NCI-H526 (cell line): ENCODE measurements at regions not wholly inside any gene's neighbourhood (a gene's known extent, or its start where the extent isn't known, plus 50 kb on each side); places are given as distances from the start of the nearest gene placed in this dataset.
"Not testable (repeated sequence)": the region's sequence is repeated elsewhere in the genome, so short reads cannot be mapped to it uniquely, and the experiment has no call there.

Experiments used
- DNase-seq, 2 experiments: peaks; one replicate each; lab custom pipeline; 2025; lab: John Stamatoyannopoulos, UW

DNA sequence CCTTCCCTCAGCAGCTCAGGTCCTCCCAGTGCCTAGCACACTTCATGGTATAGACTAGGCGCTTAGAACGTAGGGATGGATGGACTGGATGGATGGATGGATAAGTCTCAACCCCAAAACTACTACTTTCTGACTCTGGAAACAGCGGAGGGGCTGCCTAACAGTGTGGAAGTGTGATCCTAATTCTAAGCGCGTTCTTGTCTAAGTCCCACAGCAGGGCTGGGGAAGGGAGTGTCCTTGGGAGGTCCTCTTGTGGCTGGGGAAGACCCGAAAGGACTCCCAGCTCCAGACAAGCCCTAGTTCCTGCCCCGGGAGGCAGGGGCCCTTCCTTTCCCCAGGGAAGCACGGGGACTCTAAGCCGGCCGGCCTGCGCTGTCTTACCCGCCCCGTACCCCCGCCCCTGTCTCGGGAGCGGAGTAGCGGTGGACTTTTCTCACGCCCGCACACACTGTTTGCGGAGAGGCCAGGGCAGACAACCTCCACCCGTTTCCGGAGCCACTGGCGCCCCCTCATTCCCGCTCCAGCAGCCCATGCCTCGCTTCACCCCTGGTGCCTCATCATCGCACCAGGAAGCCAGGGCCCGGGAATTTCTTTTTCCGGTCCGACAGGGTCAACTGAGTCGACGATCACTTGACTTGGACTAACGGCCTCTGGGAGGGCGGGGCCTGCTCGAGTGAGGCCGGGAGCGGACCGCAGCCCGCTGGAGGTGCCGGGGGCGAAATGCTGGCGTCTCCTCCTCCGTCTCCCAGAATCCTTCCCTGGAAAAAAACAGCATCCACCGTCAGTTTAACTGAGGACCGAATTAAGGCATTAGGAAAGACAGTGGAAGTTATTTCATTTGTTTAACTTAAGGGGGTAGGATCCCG is 133.3 kb downstream of the TBC1D2B start:
- peak in 1 of 2 experiments; percentile 23 for DNase-seq

DNA sequence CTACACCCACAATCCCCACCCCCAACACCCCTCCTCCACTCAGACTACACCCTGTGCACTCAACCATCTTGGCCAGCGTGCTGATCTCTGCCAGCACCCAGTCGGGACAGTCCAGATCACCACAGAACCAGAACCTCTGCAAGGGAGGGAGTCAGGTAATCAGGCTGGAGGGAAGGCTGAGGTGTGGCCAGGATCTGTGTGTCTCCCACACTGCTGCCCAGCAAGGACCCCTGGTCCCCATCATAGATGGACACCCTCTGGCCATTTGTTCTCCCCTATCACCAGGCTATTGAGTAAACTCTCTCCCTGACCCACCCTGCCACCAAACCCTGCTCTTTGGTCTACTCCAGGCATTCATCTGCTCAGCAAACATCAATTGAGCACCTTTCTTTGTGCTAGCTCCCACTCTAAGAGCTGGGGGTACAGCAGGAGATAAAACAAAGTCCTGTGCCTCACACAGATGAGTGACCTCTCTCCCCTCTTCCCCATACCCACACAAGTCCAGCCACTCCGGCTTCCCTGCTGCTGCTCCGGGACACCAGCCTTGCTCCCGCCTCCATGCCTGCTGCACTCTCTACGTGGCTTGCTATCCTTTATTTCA is 134.8 kb downstream of the TBC1D2B start:
- DNase-seq, result no peak

DNA sequence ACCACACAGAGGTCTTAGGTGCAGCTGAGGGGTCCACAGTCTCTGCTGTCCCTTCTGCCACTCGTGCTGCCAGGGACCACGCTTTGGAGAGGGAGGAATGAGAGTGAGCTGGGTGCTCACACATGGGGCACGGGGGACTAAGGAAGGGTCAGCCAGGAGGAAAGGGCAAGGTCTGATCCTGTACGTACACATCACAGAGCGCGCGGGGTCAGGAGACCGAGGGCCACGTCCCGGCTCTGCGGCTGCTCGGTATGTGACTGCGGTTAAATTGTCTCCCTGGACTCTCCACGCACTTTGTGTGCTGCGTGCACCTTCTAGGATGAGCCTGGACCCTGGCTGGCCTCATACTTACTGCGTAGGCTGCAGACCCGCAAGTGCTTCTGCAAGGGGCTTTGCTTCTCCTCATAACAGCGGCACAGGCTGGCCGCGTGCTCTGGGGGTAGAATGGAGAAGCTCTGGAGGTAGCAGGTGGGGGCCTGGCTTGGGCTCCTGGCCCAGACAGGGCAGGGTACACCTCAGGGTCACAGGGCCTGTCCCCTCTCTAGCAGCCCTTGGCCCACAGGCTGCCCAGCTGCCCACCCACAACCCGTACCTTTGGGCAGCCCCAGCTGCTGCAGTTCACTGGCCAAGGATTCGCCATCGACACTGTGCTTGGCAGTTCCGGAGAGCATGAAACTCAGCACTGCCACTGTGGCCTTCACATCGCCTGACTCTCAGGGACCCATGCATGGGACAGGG is 136.3 kb downstream of the TBC1D2B start:
- not testable (repeated sequence) for DNase-seq

DNA sequence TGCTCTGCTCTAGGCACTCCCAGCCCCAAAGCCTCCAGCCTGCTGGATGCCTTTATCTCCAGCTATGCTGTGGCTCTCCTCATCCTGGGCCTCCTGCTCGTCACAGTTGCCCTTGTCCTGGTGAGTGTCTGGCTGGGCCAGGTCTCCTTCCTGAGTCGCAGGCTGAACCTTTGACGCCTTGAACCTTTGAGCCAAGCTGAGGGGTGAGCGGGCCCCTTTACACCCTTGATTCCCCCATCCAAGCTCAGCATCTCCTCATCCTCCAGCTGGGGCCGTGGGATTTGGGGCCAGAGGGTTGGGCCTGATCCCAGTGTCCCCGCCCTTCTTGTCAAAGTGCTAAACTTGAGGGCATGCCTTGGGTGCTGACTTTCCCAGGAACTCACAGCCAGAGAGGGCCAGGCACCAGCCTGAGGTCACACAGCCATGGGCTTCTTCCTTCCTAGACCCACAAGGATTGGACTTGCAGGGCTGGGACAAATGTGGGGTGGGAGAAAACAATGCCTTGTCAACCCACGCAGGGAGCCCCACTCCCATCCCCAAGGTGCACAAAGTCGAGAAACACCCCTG is 137.0 kb downstream of the TBC1D2B start:
- no peak for DNase-seq

DNA sequence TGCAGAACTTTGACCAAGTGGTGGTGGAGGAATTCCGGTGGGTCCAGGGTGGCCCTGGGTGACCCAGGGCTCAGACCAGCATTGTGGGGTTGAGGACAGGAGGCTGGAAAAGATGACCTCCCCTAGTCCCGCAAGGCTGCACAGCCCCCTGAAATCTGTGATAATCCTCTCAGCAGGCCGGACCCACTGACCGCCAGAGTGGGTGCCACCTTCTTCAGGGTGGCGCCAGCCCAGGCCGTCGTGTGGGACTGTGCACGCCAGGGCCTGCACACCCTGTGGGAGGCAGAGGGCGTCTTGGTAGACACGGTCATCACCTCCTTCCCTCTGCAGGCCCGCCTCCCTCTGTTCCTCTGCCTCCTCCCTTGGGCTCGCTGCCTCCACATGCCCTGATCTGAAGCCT is 137.7 kb downstream of the TBC1D2B start:
- DNase-seq, result no peak

DNA sequence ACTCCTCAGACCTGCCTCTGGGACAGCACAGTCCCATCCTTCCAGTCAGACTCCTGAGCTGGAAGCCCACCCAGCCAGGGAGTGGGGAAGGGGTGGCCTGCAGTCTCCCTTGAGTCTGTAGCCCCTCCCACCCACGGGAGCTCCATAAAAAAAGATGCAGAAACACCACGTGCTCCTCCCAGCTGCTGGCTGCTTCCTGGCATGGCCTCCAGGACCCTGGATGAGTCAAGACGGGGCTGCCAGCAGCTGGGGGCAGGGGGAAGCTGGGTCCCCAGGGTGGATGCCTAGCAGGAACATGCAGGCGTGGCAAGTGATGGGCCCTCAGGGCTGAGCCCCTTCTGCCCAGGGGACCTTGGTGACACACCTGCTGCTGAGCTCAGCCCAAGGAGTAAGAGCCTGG is 138.5 kb downstream of the TBC1D2B start:
- DNase-seq, result not testable (repeated sequence)

DNA sequence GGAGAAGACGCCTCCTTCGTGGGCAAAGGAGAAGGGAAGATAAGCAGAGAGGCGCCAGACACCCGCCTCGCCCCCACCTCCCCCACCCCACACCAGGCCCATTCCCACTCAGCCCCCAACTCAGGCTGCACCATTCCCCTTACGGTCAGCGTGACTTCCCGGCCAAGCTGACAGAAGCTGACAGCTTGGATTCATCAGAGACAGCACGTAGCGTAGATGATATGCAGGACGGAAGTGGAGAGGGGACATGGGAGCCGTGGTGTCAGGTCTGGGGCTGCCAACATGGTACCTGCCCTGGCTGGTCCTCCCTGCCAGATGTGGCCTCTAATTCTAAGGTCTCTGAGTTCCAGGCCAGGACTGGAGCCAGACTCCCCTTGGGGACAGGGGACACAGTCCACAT is 139.0 kb downstream of the TBC1D2B start:
- DNase-seq, result not testable (repeated sequence)

DNA sequence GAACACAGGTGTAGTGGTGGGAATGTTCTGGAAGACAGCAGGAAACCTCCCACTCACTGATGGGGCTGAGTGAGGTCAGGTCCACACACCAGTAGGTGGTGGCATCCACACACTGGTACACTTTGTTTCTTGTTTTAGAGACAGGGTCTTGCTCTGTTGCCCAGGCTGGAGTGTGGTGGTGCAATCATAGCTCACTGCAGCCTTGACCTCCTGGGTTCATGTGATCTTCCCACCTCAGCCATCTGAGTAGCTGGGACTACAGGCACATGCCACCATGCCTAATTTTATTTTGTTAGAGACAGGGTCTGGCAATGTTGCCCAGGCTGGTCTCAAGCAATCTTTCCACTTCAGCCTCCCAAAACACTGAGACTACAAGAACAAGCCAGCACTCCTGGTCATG is 140.9 kb downstream of the TBC1D2B start:
- DNase-seq, result not testable (repeated sequence)

DNA sequence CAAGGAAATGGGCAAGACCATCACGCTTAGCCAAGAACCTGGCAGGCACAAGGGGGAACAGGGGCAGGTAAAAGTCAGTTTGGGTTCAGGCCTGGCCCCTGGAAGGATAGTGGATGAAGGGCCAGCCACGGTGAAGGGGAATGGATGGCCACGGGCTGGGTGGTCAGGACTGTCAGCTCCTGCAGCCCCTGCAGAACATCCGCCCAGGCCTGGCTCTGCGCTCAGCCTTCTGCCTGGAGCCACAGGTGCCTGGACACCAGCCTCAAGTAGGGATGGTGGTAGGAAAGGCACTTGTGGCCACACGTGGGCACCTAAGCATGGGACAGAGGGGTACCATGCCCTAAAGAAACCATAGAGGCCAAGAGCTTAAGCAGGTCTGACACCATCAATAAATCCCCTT is 143.0 kb downstream of the TBC1D2B start:
- not testable (repeated sequence) for DNase-seq

DNA sequence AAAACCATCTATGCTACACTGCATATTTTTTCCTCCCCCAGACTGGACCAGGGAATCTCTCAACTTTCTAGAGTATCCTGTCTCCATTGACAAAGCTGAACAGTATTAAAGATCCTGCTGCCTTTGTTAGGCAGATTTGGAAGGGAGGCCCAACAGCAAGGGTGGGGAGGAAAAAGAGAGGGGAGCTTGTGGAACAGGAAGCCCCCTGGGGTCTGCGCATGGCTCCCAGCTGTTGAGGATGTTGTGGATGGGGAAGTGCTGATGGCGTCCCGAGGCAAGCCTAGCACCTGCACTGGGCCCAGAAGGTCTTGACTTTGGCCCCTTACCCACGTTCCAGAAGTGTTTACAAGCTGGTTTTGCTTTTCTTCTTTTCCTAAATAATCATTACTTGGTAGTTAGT is 146.6 kb downstream of the TBC1D2B start:
- DNase-seq, result not testable (repeated sequence)

DNA sequence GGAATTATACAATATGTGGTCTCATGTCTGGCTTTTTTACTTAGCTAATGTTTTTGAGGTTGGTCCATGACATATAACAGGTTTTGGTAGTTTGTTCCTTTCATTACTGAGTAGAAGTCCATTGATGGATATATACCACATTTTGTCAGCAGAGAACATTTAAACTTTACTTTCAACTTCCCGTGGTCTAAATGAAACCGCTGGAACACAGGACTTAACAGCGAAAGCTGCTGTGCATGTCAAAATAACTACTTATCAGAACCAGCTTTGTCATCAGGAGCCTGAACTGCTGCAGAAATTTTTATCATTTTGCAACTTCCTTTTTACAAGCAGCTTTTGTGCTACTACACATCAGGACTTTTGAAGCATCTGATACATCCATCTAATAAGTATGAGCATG is 147.0 kb downstream of the TBC1D2B start:
- not testable (repeated sequence) for DNase-seq

DNA sequence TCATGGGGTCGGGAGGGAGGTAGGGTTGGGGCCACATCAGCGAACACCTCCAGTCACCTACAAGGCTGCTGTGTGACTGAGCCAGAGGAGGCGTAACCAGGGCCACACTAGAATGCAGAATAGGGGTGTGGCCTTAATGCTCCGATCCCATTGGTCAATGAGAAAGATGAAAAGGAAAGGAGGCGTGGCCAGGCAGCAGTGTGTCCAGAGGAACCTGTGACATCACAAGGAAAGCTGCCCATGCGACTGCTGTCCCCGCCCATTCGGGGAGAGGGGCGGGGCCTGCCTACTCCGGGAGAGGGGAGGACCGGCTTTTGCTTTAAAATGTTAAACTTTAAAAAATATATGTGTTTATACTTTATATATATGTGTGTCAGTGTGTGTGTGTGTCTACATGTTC is 150.7 kb downstream of the TBC1D2B start:
- peak; percentile 38 to 41 for DNase-seq

DNA sequence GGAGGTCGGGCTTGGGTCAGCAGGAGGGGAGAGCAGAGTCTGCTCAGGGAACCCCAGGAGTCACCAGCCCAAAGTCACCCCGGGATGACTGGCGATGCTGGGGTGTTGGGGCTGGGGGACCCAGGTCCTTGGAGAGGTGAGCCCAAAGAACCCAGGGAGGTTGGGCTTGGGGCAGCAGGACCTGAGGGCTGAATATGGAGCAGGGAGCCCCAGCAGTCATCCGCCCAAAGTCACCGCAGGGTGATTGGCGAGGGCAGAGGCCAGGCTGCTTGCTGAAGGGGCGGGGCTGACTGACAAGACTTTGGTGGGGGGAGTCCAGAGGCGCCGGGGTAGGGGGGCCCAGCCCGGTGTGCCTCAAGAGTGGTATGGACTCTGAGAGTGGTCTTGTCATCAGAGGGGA is 151.2 kb downstream of the TBC1D2B start:
- not testable (repeated sequence) for DNase-seq

DNA sequence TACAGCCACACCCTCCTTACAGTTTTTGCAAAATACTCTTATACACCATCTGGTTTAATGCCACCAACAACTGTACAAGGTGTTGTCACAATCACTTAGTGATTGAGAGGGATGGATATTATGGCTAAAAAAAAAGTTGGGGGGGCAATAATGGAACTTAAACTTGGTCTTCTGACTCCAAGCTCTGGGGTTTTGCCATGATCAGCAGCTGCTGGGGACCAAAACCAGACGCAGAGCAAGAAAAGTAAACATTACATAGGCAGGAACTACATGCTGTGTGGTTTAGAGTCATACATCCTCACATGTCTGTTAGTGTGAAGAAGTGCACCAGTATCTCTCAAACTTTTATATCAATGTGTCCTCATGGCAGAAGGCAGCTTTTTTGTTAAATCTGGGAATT is 152.4 kb downstream of the TBC1D2B start:
- DNase-seq, result not testable (repeated sequence)

DNA sequence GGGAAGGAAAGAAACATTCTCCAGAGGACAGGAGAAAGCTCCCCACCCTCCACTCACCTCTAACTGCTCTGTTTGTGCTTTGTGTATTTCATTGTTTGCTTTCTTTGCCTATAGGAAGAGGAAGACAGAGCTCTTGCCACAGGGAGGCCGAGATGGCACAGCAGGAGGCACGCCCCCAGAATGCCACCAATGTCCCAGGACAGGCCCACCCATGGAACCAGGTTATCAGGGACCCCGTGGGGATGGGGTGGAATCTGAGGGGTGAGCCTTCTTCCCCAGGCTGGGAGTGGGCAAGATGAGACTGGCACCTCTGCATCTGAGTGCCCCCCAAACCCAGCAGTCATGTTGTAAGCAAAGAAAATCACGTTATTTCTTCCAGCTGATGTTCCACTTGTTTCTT is 155.8 kb downstream of the TBC1D2B start:
- DNase-seq, result no peak

DNA sequence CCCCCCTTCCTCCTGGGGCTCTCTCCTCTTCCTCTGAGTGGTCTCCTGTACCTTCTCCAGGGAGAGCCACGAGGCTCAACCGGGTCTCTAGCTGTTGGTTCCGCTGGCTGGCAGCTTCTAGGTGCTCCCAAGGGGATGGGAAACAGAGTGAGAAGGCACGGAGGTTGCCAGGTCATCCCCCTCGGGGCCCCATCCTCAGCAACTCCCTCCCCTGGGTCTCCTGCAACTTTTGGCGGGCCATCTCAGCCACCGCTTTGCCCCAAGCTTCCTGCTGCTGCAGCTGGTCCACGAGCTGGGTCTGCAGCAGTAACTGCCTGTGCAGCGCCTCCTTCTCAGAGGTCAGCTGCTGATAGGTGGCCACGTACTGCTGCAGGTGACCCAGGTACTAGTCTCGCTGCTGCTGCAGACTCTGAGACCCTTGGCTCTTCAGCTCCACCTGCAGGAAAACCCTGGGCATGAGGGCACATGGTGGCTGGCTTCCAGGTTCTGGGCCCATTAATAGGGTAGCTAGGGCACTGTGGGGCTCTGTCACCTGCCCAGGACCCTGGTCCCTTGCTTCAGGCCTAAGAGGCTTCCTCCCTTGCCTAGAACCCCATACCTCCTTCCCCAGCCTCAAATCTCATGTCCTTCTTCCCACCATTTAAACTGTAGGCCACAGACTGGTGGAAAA is 160.4 kb downstream of the TBC1D2B start:
- not testable (repeated sequence) for DNase-seq

DNA sequence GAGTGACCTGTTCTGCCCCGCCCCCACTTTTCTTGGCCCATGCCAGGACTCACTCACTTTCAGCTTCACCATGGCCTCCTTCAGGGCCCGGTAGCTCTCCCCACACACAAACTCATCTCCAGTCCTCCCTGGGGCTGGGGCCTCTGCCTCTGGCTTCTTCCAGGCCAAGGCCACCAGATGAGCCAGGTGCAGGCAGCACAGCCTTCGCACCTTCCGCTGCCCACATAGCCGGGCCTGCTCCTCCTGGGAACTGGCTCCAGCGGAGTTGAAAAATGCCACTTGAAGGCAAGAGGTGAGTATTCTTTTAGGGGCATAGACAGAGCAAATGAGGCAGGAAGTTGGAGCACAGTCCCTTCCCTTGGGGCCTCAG is 161.6 kb downstream of the TBC1D2B start:
- not testable (repeated sequence) for DNase-seq

DNA sequence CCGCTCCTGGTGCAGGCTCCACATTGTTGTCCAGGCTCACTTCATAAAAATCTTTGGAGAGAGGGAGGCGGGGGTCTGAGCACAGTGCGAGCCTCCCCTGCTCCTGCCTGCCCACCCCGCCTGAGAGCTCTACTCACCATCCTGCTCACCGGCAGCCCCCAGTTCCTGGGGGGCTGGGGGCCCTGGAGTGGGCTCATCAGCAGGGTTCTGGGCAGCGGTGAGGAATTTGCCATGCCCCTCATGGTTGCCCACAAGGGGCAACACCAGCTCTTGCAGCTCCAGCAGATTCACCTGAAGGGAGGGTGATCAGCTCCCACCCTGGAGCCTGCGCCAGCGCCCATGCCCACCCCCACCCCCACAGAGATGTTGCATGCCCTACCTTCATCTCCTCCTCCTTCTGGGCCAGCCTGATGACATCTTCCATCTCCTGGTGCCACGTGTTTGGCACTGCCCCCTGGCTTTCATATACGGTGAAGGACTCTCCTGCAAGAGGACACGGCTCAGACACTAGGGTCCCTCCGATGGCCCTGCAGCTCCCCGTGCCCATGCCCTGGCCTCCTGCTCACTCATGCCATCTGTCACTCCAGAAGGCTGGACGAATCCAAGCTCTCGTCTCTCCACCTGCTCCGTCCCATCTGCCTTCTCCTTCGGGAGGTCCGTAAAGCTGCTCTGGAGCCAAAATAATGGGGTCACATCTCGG is 162.1 kb downstream of the TBC1D2B start:
- DNase-seq, result no peak

DNA sequence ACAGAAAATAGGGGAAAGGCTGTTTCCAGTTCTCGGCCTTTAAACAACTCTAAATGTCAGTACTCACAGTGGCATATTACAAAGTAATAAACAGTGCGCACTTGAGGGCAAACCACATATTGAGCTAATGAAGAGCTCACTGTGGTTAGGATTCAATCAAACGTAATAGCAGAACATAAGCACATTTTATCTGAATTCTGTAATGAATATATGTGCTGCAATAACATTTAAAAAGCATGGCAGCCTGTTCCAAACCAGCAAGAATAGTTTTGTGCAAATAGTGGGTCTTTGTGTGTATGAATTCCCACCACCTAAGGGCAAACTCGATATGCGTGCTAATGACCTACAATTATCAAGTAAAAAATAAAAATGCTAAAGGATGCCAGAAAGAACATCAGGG is 163.0 kb downstream of the TBC1D2B start:
- not testable (repeated sequence) for DNase-seq

DNA sequence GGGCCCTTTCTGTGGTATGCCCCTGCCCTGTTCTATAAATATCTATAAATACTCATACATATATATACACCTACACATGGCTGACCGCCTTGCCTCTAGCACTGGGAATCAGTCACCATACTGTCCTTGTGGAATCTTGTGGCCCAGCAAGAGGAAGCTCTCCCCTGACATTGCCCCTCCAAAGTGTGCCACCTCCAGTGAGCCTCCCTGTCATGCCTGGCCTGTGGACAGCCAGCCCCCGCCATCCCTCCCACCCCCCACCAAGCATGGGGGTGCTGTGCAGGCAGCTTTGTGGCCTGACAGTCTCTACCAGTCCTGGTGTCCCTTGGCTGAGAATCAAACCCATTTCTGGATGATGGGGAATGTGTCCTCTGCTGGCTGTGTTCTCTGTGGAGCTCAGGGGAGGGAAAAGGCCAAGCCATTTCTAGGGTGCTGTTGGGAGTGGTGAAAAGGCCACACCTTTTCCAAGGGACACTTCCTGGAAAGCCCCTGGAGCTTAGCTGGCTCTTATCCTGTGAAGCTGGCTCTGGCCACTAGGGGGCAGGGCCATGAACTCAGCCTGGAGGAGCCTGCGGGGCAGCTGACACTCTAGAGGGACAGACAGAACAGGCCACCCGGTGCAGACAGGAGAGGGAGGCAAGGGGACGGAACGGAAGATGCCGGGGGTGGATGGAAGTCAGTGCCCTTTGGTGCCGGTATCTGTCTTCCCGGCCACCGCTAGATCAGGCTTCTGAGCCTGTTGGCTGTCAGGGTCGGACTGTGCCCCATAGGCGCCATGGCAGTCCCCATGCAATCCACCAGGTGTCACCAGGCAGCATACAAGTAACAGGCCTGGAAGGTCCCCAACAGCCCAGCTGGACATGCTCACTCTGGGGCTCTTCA is 167.2 kb downstream of the TBC1D2B start:
- DNase-seq, result peak; percentile 73 to 90
